ENCODE measurements at regions not wholly inside any gene's neighbourhood (a gene's known extent, or its start where the extent isn't known, plus 50 kb on each side); places are given as distances from the start of the nearest gene placed in this dataset.

GRCh38 chr14:22432348-22432976, 156.6 kb downstream of the DAD1 start:
- H3K27ac ChIP-seq = peak overlapping the region in 3 of 4 donors; percentile 44 to 59 (median 45)
- peak; percentile 53 for DNase-seq
- no peak overlapping the region for H3K4me3 ChIP-seq
- H3K27me3 ChIP-seq = no peaks in the 10 kb centered on the region
- 11 to 17% methylated on average over 3 to 4 of the region's 4 CpGs for WGBS, 2 donors (ENCODE audit: low coverage in 1 of 2)
- H3K36me3 ChIP-seq = no peaks in the 10 kb centered on the region
- intact Hi-C loops (cut with DNase I; ENCODE audit: low total_unique reads) (no loop called here), in situ Hi-C loops (cut with MboI; ENCODE audit: low pct_ligation_motif_present in 1 of 4, low pct_unique_long_range_greater_than_20kb in 1 of 4, low sequenced_read_pairs in 3 of 4) (no loop called here)
- TF ChIP-seq, protein P1, sequence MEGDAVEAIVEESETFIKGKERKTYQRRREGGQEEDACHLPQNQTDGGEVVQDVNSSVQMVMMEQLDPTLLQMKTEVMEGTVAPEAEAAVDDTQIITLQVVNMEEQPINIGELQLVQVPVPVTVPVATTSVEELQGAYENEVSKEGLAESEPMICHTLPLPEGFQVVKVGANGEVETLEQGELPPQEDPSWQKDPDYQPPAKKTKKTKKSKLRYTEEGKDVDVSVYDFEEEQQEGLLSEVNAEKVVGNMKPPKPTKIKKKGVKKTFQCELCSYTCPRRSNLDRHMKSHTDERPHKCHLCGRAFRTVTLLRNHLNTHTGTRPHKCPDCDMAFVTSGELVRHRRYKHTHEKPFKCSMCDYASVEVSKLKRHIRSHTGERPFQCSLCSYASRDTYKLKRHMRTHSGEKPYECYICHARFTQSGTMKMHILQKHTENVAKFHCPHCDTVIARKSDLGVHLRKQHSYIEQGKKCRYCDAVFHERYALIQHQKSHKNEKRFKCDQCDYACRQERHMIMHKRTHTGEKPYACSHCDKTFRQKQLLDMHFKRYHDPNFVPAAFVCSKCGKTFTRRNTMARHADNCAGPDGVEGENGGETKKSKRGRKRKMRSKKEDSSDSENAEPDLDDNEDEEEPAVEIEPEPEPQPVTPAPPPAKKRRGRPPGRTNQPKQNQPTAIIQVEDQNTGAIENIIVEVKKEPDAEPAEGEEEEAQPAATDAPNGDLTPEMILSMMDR (IDR thresholded peaks at IDR 0.05) = no peak
- TF ChIP-seq POLR2AphosphoS5 (IDR thresholded peaks at IDR 0.05) (peak in 2 of 3 donors; percentile 26 to 60), EP300 (IDR thresholded peaks at IDR 0.05; ENCODE audit: low read depth) (no peak)
- H3K4me1 ChIP-seq = peaks cover 13 to 44% (median 28%) of the 10 kb centered on the region in 4 donors
- H3K9me3 ChIP-seq = no peaks in the 10 kb centered on the region

DNA sequence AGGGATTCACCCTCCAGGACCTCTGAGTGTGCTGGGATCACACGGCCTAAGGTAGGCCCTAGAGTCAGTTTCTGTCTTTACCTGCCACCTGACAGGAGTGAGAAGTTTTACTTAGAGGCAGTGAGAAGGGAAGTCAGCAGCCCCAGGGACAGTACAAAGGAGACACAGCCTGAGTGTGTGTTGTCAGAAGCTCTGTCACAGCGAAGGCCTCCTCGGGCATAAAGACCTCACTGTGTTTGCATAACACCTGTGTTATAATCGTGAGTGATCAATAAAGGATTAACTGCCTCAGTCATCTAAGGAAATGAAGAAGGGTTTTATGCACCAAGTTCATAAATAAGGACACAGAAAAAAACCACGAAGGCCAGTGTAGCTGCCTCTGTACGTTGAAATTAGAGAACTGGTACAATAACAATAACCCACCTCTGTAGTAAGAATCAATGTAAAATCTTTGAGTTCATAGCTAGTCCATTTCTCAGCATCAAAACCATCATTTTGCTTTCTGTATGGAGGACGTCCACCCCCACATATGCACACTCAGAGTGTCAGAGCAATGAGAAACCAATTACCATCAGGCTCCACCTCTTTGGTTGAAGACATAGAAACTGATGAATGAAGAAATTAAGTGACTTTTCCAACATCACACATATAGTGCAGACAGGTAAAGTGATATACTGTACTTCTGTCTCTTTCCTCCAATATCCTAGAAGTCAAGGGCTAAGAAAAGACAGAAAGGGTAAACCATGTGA, 159.3 kb downstream of the DAD1 start:
- 36 to 62% methylated on average over 7 of the region's 7 CpGs for WGBS, 2 donors (ENCODE audit: low coverage in 1 of 2)
- Histone ChIP-seq H3K27me3 (no peaks in the 10 kb centered on the region), H3K36me3 (no peaks in the 10 kb centered on the region), H3K9me3 (no peaks in the 10 kb centered on the region), H3K4me1 (peaks cover 17 to 43% (median 30%) of the 10 kb centered on the region in 4 donors), H3K4me3 (no peak overlapping the region), H3K27ac (peak overlapping the region in 1 of 4 donors; percentile 68)
- intact Hi-C loops (cut with DNase I; ENCODE audit: low total_unique reads) (no loop called here), in situ Hi-C loops (cut with MboI; ENCODE audit: low pct_ligation_motif_present in 1 of 4, low pct_unique_long_range_greater_than_20kb in 1 of 4, low sequenced_read_pairs in 3 of 4) (no loop called here)
- TF ChIP-seq EP300 (IDR thresholded peaks at IDR 0.05; ENCODE audit: low read depth) = no peak
- TF ChIP-seq, protein P1 (IDR thresholded peaks at IDR 0.05) = no peak
- no peak for TF ChIP-seq POLR2AphosphoS5 (IDR thresholded peaks at IDR 0.05)
- no peak for TF ChIP-seq POLR2A (IDR thresholded peaks at IDR 0.05)
- DNase-seq = no peak

- WGBS, 2 donors (ENCODE audit: low coverage in 1 of 2) = 64 to 79% methylated on average over 5 to 7 of the region's 7 CpGs
- DNase-seq = no peak
These were observed 160.2 kb downstream of the DAD1 start for GRCh38 chr14:22428700-22429291.

More at GRCh38 chr14:22428700-22429291, 160.2 kb downstream of the DAD1 start:
- Histone ChIP-seq H3K27ac (peak overlapping the region in 3 of 4 donors; percentile 61 to 68 (median 64)), H3K4me3 (no peak overlapping the region), H3K36me3 (no peaks in the 10 kb centered on the region), H3K27me3 (no peaks in the 10 kb centered on the region), H3K9me3 (no peaks in the 10 kb centered on the region), H3K4me1 (peaks cover 17 to 43% (median 30%) of the 10 kb centered on the region in 4 donors)
- intact Hi-C loops (cut with DNase I; ENCODE audit: low total_unique reads) = no loop called here
- in situ Hi-C loops (cut with MboI; ENCODE audit: low pct_ligation_motif_present in 1 of 4, low pct_unique_long_range_greater_than_20kb in 1 of 4, low sequenced_read_pairs in 3 of 4) = no loop called here
- TF ChIP-seq POLR2AphosphoS5 (IDR thresholded peaks at IDR 0.05) (no peak), POLR2A (IDR thresholded peaks at IDR 0.05) (no peak), EP300 (IDR thresholded peaks at IDR 0.05; ENCODE audit: low read depth) (no peak)
- TF ChIP-seq, protein P1 (IDR thresholded peaks at IDR 0.05) = no peak
